GM21360 (cell line): ENCODE measurements at regions not wholly inside any gene's neighbourhood (a gene's known extent, or its start where the extent isn't known, plus 50 kb on each side); places are given as distances from the start of the nearest gene placed in this dataset.

Experiments
- ATAC-seq: cut with Tn5 transposase; IDR thresholded peaks from one replicate; pipeline ENCODE4 v1.9.1; 2021; ENCODE audit warnings: mild to moderate bottlenecking, moderate library complexity; ENCODE audit not compliant: unreplicated experiment

- no peak for ATAC-seq
Observed at GRCh38 chr4:137762591-137762990, 230.3 kb upstream of the PCDH18 start.

- ATAC-seq: no peak
Observed at GRCh38 chr4:137754652-137755471, 222.6 kb upstream of the PCDH18 start.

GRCh38 chr4:137749466-137749865 lies 217.2 kb upstream of the PCDH18 start:
- ATAC-seq: no peak

GRCh38 chr4:137748616-137749015 lies 216.3 kb upstream of the PCDH18 start:
- no peak for ATAC-seq

- ATAC-seq: no peak
Observed at GRCh38 chr4:137740141-137740540, 207.8 kb upstream of the PCDH18 start.

GRCh38 chr4:137739391-137739790 lies 207.1 kb upstream of the PCDH18 start:
- ATAC-seq: no peak

- no peak for ATAC-seq
Observed at GRCh38 chr4:137738375-137738990, 206.2 kb upstream of the PCDH18 start.

- no peak for ATAC-seq
Observed at GRCh38 chr4:137735561-137736104, 203.3 kb upstream of the PCDH18 start.

GRCh38 chr4:137733174-137734141 lies 201.2 kb upstream of the PCDH18 start:
- ATAC-seq: peak; percentile 72

- ATAC-seq: no peak
Observed at GRCh38 chr4:137722910-137723309, 190.6 kb upstream of the PCDH18 start.

GRCh38 chr4:137711502-137711901 lies 179.2 kb upstream of the PCDH18 start:
- no peak for ATAC-seq

- ATAC-seq: no peak
Observed at GRCh38 chr4:137707626-137708025, 175.3 kb upstream of the PCDH18 start.

GRCh38 chr4:137707102-137707620 lies 174.9 kb upstream of the PCDH18 start:
- no peak for ATAC-seq

GRCh38 chr4:137705171-137705783 lies 173.0 kb upstream of the PCDH18 start:
- ATAC-seq: no peak

GRCh38 chr4:137703195-137703594 lies 170.9 kb upstream of the PCDH18 start:
- no peak for ATAC-seq

- ATAC-seq: no peak
Observed at GRCh38 chr4:137702512-137702911, 170.2 kb upstream of the PCDH18 start.

GRCh38 chr4:137701401-137701800 lies 169.1 kb upstream of the PCDH18 start:
- ATAC-seq: no peak

GRCh38 chr4:137700751-137701150 lies 168.5 kb upstream of the PCDH18 start:
- no peak for ATAC-seq

- ATAC-seq: no peak
Observed at GRCh38 chr4:137700072-137700471, 167.8 kb upstream of the PCDH18 start.

- no peak for ATAC-seq
Observed at GRCh38 chr4:137694138-137694537, 161.8 kb upstream of the PCDH18 start.
